ENCODE measurements at regions not wholly inside any gene's neighbourhood (a gene's known extent, or its start where the extent isn't known, plus 50 kb on each side); places are given as distances from the start of the nearest gene placed in this dataset.

GRCh38 chr12:25307818-25308217 is 57.1 kb upstream of the KRAS start:
- TF ChIP-seq, protein P1, sequence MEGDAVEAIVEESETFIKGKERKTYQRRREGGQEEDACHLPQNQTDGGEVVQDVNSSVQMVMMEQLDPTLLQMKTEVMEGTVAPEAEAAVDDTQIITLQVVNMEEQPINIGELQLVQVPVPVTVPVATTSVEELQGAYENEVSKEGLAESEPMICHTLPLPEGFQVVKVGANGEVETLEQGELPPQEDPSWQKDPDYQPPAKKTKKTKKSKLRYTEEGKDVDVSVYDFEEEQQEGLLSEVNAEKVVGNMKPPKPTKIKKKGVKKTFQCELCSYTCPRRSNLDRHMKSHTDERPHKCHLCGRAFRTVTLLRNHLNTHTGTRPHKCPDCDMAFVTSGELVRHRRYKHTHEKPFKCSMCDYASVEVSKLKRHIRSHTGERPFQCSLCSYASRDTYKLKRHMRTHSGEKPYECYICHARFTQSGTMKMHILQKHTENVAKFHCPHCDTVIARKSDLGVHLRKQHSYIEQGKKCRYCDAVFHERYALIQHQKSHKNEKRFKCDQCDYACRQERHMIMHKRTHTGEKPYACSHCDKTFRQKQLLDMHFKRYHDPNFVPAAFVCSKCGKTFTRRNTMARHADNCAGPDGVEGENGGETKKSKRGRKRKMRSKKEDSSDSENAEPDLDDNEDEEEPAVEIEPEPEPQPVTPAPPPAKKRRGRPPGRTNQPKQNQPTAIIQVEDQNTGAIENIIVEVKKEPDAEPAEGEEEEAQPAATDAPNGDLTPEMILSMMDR (IDR thresholded peaks at IDR 0.05; ENCODE audit: insufficient read depth, low read length, poor library complexity, severe bottlenecking), result no peak
- TF ChIP-seq EZH2phosphoT487 (conservative IDR thresholded peaks at IDR 0.05; ENCODE audit: low read length), result no peak

All from SU-DHL-6 (cell line).